Hematopoietic multipotent progenitor cell treated with erythropoietin and hydrocortisone succinate and interleukin-3 and kit ligand, for 17 days (in vitro differentiated cells): ENCODE measurements at regions not wholly inside any gene's neighbourhood (a gene's known extent, or its start where the extent isn't known, plus 50 kb on each side); places are given as distances from the start of the nearest gene placed in this dataset.

Experiments used
- DNase-seq: peaks from one replicate; pipeline ENCODE4 v3.0.0-alpha.2; 2015; ENCODE audit warnings: low spot score

GRCh38 chr20:23279836-23280235 lies 70.8 kb upstream of the NXT1 start:
- DNase-seq: no peak

- DNase-seq: no peak
Measured at GRCh38 chr20:23278172-23278571, 72.4 kb upstream of the NXT1 start.

- no peak for DNase-seq
Measured at GRCh38 chr20:23277316-23277715, 73.3 kb upstream of the NXT1 start.

- no peak for DNase-seq
Measured at GRCh38 chr20:23273776-23274175, 76.8 kb upstream of the NXT1 start.

- no peak for DNase-seq
Measured at GRCh38 chr20:23272176-23273029, 78.2 kb upstream of the NXT1 start.

GRCh38 chr20:23270382-23270911 lies 80.1 kb upstream of the NXT1 start:
- no peak for DNase-seq

GRCh38 chr20:23269954-23270353 lies 80.6 kb upstream of the NXT1 start:
- no peak for DNase-seq

- no peak for DNase-seq
Measured at GRCh38 chr20:23268792-23269354, 81.7 kb upstream of the NXT1 start.

- DNase-seq: no peak
Measured at GRCh38 chr20:23267909-23268308, 82.7 kb upstream of the NXT1 start.

GRCh38 chr20:23266530-23267398 lies 83.8 kb upstream of the NXT1 start:
- DNase-seq: no peak

- no peak for DNase-seq
Measured at GRCh38 chr20:23265226-23265625, 85.4 kb upstream of the NXT1 start.

- no peak for DNase-seq
Measured at GRCh38 chr20:23264545-23264944, 86.0 kb upstream of the NXT1 start.

- DNase-seq: no peak
Measured at GRCh38 chr20:23260181-23260840, 90.3 kb upstream of the NXT1 start.

GRCh38 chr20:23258747-23259121 lies 91.9 kb upstream of the NXT1 start:
- DNase-seq: no peak

- no peak for DNase-seq
Measured at GRCh38 chr20:23257848-23258746, 92.5 kb upstream of the NXT1 start.

- no peak for DNase-seq
Measured at GRCh38 chr20:23257106-23257761, 93.4 kb upstream of the NXT1 start.

GRCh38 chr20:23255716-23256385 lies 94.7 kb upstream of the NXT1 start:
- DNase-seq: no peak

GRCh38 chr20:23255106-23255505 lies 95.5 kb upstream of the NXT1 start:
- DNase-seq: no peak

GRCh38 chr20:23254505-23254904 lies 96.1 kb upstream of the NXT1 start:
- no peak for DNase-seq

- no peak for DNase-seq
Measured at GRCh38 chr20:23254034-23254433, 96.6 kb upstream of the NXT1 start.
